ENCODE measurements at regions not wholly inside any gene's neighbourhood (a gene's known extent, or its start where the extent isn't known, plus 50 kb on each side); places are given as distances from the start of the nearest gene placed in this dataset.

GRCh38 chr11:37544491-37544890 lies 946.5 kb upstream of the RAG2 start:
- no peak for DNase-seq (ENCODE audit: extremely low spot score)
- ChIA-PET POLR2A (no interaction called here), CTCF (interaction anchor here (1.8 kb wide), 1 partner anchor 12 kb away, joined by 5 read pairs; no protein-coding TSS in a partner anchor)
- TF ChIP-seq CTCF (IDR thresholded peaks at IDR 0.05; ENCODE audit: control extremely low read depth, extremely low read depth, low read depth, missing control alignments), result no peak

GRCh38 chr11:37533830-37534229 lies 935.8 kb upstream of the RAG2 start:
- no peak for DNase-seq (ENCODE audit: extremely low spot score)
- no peak for TF ChIP-seq CTCF (IDR thresholded peaks at IDR 0.05; ENCODE audit: control extremely low read depth, extremely low read depth, low read depth, missing control alignments)
- ChIA-PET CTCF (no interaction called here), POLR2A (no interaction called here)

GRCh38 chr11:37533087-37533486 lies 935.1 kb upstream of the RAG2 start:
- no peak for TF ChIP-seq CTCF (IDR thresholded peaks at IDR 0.05; ENCODE audit: control extremely low read depth, extremely low read depth, low read depth, missing control alignments)
- POLR2A ChIA-PET, result no interaction called here
- CTCF ChIA-PET, result interaction anchor here (1.1 to 2.2 kb wide), 2 partner anchors 8 to 12 kb away, joined by 5 to 6 read pairs; no protein-coding TSS in a partner anchor
- no peak for DNase-seq (ENCODE audit: extremely low spot score)

- POLR2A ChIA-PET, result no interaction called here
- no peak for DNase-seq (ENCODE audit: extremely low spot score)
- CTCF ChIA-PET, result interaction anchor here (1.1 to 2.2 kb wide), 2 partner anchors 9 to 13 kb away, joined by 5 to 6 read pairs; no protein-coding TSS in a partner anchor
- TF ChIP-seq CTCF (IDR thresholded peaks at IDR 0.05; ENCODE audit: control extremely low read depth, extremely low read depth, low read depth, missing control alignments), result no peak
Measured at GRCh38 chr11:37532271-37532670, 934.2 kb upstream of the RAG2 start.

- DNase-seq (ENCODE audit: extremely low spot score), result no peak
- ChIA-PET CTCF (no interaction called here), POLR2A (no interaction called here)
- no peak for TF ChIP-seq CTCF (IDR thresholded peaks at IDR 0.05; ENCODE audit: control extremely low read depth, extremely low read depth, low read depth, missing control alignments)
Measured at GRCh38 chr11:37527545-37527944, 929.5 kb upstream of the RAG2 start.

GRCh38 chr11:37525336-37525735 lies 927.3 kb upstream of the RAG2 start:
- DNase-seq (ENCODE audit: extremely low spot score), result no peak
- CTCF ChIA-PET, result no interaction called here
- POLR2A ChIA-PET, result no interaction called here
- no peak for TF ChIP-seq CTCF (IDR thresholded peaks at IDR 0.05; ENCODE audit: control extremely low read depth, extremely low read depth, low read depth, missing control alignments)

GRCh38 chr11:37519781-37520180 lies 921.7 kb upstream of the RAG2 start:
- ChIA-PET CTCF (no interaction called here), POLR2A (no interaction called here)
- DNase-seq (ENCODE audit: extremely low spot score), result no peak
- no peak for TF ChIP-seq CTCF (IDR thresholded peaks at IDR 0.05; ENCODE audit: control extremely low read depth, extremely low read depth, low read depth, missing control alignments)

Measured in GM10248 (cell line).